ENCODE measurements at regions not wholly inside any gene's neighbourhood (a gene's known extent, or its start where the extent isn't known, plus 50 kb on each side); places are given as distances from the start of the nearest gene placed in this dataset.

DNA sequence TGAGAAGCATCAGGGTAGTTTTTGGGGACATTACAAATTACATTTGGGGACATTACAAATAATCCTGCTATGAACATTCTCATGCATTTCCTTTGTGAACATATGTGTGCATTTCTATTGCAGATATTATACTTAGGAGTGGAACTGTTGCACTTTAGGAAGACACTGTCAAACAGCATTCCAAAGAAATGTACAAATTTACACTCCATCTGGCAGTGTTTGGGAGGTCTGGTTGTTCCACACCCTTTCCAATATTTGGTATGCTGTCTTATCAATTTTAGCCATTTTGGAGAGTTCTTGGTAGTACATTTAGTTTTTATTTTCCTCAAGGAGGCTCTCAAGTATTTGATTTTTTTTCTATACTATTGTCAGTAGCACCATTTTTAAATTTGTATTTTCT lies 419.1 kb upstream of the ARHGEF26 start:
- DNase-seq (ENCODE audit: low spot score) = no peak
- TF ChIP-seq, protein P1, sequence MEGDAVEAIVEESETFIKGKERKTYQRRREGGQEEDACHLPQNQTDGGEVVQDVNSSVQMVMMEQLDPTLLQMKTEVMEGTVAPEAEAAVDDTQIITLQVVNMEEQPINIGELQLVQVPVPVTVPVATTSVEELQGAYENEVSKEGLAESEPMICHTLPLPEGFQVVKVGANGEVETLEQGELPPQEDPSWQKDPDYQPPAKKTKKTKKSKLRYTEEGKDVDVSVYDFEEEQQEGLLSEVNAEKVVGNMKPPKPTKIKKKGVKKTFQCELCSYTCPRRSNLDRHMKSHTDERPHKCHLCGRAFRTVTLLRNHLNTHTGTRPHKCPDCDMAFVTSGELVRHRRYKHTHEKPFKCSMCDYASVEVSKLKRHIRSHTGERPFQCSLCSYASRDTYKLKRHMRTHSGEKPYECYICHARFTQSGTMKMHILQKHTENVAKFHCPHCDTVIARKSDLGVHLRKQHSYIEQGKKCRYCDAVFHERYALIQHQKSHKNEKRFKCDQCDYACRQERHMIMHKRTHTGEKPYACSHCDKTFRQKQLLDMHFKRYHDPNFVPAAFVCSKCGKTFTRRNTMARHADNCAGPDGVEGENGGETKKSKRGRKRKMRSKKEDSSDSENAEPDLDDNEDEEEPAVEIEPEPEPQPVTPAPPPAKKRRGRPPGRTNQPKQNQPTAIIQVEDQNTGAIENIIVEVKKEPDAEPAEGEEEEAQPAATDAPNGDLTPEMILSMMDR (IDR thresholded peaks at IDR 0.05; ENCODE audit: extremely low read depth, missing control alignments) = no peak

DNA sequence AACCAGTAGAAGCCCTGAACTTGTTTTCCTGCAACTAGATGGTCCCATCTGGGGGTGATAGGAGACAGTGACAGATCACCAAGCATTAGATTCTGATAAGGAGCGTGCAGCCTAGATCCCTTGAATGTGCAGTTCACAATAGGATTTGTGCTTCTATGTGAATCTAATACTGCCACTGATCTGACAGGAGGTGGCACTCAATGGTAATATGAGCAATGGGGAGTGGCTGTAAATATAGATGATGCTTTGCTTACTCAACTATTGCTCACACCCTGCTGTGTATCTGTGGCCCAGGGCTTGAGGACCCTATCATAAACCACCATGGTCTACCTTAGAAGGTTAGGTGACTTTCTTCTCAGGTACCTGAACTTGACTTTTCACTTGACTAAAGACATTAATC lies 417.1 kb upstream of the ARHGEF26 start:
- TF ChIP-seq, protein P1 (IDR thresholded peaks at IDR 0.05; ENCODE audit: extremely low read depth, missing control alignments) = no peak
- DNase-seq (ENCODE audit: low spot score) = no peak

DNA sequence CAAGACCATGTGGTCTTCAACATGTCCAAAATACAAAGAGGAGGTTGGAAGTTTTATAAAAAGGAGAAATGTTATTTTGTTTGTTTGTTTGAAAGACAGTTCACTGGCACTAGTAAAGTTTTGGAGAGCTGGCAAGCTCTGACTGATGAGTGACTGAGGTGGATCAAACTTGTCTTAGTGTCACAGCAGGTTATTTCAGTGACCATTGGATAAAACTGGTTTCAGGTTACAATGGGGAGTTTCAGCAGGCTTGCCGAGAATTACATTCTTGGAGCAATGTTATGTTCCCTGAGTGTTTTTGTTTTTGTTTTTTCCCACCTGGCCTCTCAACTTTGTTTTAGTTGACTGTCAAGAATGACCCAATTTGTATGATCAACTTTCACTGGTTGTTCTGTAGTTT lies 414.5 kb upstream of the ARHGEF26 start:
- DNase-seq (ENCODE audit: low spot score) = no peak
- TF ChIP-seq, protein P1 (IDR thresholded peaks at IDR 0.05; ENCODE audit: extremely low read depth, missing control alignments) = no peak

DNA sequence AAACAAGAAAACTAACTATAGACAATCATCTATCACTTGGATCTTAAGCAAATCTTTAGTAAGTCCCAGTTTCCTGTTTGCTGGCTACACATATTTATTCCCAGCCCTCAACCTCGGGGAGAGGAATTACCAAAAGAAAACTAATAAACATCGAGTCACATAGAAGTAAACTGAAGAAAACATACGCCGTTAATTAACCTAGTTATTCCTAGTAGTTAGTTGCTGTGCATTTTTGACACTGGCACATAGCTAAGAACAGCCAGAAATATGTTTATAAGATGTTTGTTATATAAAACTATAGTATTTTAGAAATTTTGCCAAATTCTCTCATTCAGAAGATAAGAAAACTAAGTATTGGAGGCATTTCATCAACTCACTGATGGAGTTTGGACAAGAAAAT lies 407.2 kb upstream of the ARHGEF26 start:
- TF ChIP-seq, protein P1 (IDR thresholded peaks at IDR 0.05; ENCODE audit: extremely low read depth, missing control alignments) = no peak

DNA sequence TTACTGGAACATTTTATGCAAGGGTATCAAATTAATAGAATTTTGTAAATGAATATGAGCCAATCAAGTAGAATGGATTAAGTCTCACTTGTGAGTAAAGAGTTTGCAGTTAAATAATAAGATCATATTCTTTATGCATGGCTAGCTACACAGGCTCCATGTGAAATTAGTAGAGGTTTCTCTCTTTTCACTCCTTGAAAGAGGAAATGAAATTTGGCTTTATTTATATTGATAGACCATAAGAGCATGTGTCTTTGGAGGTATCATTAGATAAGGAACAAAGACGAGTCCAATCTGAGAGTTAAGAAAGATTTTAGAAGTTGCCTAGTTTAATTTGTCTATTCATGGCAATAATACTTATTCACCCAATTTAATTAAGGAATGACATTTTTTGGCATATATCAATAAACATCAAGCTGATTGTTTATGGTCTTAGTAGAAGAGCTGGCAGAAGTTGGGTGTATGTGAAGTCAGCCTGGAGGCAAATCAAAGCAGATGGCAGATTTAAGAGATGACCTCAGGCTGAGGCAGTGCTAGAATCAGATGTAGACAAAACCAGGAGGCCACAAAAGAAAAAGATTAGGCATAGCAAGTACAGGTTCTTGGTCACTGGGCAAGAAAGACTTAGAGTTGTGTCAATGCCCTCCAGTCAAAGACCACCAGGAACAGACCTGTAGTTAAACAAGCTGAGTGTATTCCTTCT lies 406.5 kb upstream of the ARHGEF26 start:
- no peak for DNase-seq (ENCODE audit: low spot score)
- TF ChIP-seq, protein P1 (IDR thresholded peaks at IDR 0.05; ENCODE audit: extremely low read depth, missing control alignments) = no peak

More for the DNA sequence above, 407.2 kb upstream of the ARHGEF26 start:
- no peak for DNase-seq (ENCODE audit: low spot score)

DNA sequence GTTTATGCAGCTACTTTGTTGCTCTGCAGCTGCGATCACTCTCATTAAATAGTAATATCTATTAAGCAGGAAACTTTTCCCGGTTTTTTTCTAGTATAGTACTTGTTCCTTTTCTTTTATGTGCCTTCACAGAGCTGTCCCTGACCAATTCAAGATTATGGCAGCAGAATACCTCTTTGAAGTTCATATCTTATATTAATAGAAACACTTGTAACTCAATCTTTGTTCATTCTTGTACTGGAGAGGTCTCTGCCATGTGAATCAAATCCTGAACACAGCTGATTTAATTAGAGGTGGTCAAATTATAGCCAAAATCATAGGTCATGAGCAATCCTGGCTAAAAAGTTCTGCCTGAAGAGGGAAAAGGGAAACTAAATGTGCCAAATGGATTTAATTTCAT lies 399.0 kb upstream of the ARHGEF26 start:
- TF ChIP-seq, protein P1 (IDR thresholded peaks at IDR 0.05; ENCODE audit: extremely low read depth, missing control alignments) = no peak
- no peak for DNase-seq (ENCODE audit: low spot score)

DNA sequence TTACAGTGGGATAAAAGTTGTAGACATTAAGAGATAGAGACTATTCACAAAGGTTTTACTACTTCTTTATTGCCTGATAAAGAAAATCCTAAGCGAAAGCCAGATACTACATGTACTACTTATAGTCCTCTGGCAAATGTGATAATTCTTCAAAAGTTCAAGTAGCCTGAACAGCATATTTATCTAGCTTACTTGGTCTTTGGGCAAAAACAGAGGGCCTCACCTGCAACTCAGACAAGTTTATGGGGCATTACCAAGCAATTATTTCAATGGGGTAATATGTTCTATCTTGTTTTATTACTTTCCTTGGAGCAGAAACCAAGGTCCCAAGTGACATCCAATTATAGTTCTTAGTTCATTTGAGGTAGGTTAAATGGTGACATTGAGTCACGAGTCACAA lies 390.1 kb upstream of the ARHGEF26 start:
- no peak for DNase-seq (ENCODE audit: low spot score)
- TF ChIP-seq, protein P1 (IDR thresholded peaks at IDR 0.05; ENCODE audit: extremely low read depth, missing control alignments) = no peak
